Glomerular endothelial cell (primary cell): ENCODE measurements at regions not wholly inside any gene's neighbourhood (a gene's known extent, or its start where the extent isn't known, plus 50 kb on each side); places are given as distances from the start of the nearest gene placed in this dataset.

Experiments
- DNase-seq: peaks from one replicate; pipeline ENCODE4 v3.0.0-alpha.2; 2011; ENCODE audit warnings: low read depth, low spot score; ENCODE audit errors: extremely low read depth

DNA sequence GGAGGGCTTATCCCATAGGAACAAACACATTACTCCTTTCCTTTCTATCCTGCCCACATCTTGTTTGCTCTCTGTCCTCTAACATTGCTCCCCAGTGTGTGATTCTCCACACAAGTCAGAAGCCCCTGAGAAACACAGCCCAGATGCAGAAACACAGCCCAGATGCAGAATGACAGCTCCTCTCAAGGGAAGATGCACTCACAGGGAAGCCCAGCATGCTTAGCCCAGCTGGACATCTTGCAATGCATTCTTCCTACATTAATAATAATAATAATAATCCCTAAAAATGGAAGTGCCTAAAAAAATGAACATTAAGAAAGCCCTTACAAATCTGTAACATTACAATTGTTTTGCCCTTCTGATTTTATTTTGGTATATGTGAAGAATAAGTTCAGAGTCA is 172.1 kb downstream of the CBLN2 start:
- DNase-seq, result no peak

DNA sequence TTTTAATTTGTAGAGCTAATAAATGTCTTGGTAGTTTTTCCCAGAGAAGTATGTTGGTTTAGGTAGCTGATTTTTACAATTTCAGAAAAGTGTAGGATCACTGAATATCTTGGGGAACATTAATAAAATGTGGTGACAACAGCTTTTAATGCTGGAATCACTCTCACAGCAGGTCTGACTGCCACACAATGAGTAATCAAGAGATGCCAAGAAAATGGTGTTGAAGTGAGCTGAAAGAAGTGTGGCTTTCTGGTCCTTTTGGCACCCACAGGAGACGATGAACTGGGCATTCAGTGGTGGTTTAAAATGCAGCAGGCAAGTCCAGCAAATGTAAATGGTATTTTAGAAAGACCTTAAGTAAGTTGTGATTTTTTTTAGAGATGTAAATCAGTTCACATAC is 175.8 kb downstream of the CBLN2 start:
- DNase-seq, result no peak

DNA sequence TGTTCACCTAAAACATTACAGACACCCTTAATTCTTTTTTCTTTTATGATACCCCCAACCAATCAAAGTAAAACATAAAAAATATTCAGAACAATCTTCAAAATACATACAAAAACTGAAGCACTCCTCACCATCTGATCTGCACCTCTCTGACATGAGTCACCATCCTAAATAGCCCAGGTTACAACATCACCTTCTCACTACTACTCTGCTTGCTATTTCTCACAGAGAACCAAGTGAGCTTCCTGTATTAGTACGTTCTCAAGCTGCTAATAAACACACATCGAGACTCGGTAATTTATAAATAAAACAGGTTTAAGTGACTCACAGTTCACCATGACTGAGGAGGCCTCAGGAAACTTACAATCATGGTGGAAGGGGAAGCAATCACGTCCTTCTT is 183.5 kb downstream of the CBLN2 start:
- DNase-seq, result no peak

DNA sequence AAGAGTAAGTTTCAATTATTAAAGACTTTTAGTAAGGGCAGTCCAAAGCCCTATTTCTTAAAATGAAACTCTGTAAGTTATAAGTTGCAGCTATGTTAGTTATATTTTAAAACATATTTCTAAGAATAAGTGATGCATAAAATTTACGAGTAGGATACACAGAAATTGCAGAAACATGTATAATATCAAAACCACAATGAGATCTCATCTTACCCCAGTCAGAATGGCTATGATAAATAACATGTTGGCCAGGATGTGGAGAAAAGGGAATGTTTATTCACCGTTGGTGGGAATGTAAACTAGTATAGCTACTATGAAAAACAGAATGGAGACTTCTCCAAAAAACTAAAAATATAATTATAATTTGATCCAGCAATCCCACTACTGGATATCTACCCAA is 201.2 kb downstream of the CBLN2 start:
- DNase-seq, result no peak

DNA sequence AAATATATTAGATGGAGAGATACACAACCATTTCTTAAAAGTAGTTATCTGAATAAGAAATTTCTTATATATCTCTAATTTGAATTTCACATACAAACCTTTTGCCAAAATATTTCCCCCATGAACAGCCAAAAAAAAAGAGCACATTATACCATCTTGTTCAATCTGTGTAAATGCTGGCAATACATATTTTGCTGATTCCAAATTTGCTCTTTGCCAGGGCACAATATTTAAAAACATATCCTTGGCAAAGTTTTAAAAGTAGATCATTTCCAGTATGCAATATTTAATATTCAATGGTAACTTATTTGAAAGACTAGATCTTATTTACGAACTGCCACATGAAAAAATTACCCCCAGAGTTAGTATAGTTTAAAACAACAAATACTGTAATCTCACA is 204.2 kb downstream of the CBLN2 start:
- DNase-seq, result no peak

DNA sequence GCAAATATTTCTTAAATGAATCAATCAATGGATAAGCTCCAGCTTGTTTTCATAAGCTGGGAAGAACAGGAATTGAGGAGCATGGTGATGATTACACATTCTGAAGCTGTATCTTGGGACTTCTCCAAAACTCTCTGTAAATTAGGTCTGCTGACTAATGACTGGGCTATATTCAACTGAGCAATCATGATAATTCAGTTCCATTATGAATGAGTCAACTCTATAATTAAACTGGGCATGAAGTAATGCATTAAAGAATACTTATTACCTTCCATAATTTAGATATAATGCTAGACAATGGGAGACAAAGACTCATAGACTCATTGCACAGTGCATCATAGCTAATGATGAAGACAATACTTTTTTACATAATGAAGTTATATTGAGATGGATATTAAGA is 207.4 kb downstream of the CBLN2 start:
- DNase-seq, result no peak

DNA sequence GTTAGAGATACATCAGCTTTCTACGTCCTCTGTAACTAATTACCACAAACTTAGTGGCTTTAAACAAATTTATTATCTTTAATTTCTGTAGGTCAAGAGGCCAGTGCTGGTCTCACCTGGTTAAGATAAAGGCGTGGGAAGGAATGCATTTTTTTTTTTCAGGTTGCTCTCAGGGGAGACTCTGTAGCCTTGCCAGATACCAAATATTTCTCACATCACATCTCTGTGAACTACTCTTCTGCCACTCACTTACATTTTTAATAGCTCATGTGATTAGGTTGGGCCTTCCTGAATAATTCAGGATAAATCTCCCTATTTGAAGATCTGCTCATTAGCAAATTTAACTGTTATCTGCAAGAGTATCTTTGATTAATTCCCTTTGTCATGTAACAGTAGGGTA is 214.6 kb downstream of the CBLN2 start:
- DNase-seq, result no peak

DNA sequence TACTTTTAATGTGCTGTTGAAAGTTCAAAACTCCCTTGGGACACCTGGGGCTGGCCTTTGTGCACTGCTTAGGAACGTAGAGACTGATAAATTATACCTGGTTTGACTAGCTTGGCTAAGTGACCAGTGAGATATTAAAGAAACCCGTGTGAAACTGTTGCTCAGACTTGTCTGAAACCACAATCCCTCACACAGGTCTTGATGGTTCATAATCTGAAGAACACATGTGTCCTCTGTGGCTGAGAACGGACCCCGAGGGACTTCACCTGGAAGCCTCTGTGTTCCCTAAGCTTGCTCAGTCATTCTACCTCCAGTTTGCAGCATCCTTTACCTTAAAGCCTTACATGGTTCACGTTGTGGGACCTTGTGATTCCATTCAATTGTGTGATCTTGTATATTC is 218.8 kb downstream of the CBLN2 start:
- no peak for DNase-seq

DNA sequence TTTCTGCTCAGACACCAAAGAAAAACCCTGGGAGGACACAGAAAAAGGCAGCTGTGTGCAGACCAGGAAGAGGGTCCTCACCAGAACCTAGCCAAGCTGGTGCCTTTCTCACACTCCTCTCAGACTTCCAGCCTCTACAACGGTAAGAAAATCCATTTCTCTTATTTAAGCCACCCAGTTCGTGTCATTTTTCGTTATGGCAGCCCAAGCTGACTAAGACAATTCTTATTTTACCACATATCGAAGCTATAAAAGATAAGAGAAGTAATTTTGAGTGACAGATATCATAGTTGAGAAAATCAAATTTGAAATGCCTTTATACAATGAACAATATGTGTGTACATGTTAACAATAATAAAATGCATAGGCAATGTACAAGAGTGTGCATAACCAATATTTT is 219.5 kb downstream of the CBLN2 start:
- no peak for DNase-seq

DNA sequence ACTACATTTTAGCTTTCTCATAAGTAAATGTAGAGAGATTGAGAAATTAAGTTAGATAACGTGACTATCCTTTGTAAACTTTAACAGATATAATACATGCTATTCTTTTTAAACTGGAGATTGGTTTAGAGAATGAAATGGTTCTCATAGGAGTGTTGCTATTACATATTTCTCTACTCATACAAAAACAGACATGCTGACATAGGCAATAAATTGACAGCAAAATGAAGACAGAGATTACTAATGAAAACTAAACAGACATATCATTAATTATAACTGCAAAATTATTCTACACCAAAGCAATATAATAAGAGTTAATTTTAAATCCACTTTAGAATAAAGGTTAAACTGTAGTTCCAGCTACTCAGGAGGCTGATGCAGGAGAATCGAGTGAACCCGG is 227.6 kb downstream of the CBLN2 start:
- DNase-seq, result no peak

DNA sequence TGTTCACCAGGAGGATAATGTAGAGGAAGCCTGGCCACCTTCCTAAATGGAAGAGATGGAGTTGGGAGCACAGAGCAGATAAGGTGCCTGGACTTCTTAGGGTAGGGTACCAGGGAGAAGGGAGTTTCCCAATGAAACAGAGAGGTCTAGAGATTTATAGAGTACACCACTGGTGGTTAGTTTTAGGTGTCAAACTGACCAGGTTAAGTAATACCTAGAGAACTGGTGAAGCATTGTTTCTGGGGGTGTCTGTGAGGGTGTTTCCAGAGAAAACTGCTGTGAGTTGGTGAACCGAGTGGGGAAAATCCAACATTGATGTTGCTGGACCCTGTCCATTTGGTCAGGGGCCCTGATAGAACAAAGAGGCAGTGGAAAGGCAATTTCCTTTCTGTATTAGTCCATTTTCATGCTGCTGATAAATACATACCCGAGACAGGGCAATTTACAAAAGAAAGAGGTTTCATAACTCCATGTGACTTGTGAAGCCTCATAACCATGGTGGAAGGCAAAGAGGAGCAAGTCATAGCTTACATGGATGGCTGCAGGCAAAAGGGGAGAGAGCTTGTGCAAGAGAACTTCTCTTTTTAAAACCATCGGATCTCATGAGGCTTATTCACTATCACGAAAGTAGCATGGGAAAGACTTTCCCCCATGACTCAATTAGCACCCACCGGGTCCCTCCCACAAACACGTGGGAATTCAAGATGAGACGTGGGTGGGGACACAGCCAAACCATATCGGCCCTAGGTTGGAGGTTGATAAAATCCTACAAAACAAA is 260.8 kb downstream of the CBLN2 start:
- DNase-seq, result no peak

DNA sequence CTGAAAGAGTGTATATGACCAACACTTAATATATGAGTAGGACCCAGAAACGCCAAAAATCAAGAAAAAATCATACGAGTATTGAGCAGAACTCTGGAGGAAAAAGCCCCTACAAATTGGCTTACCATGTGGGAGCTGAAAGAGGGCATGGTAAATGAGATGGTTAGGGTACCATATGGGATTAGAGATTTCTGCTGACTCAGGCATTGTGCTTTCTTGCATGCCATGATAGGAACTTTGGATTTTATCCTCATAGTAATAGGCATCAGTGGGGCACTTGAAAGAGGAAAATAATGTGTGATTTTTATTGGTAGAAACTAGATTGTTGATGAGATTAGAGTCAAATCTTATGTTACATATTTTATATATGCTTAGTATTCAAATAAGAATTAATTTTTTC is 271.1 kb downstream of the CBLN2 start:
- DNase-seq, result no peak

DNA sequence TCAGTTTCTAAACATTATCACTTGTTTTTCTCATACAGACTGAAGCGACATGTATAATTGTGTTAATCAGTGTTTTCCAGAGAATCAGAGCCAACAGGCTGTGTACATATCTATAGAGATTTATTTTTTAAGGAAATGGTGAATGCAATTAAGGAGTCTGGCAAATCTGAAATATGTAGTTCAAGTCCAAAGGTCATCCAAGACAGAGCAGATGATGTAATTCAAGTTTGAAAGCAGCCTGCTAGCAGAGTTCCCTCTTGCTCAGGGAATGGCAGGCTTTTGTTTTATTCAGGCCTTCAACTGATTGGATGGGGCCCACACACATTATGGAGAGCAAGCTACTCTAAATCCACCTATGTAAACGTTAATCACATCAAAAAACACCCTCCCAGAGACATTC is 282.6 kb downstream of the CBLN2 start:
- DNase-seq, result no peak

DNA sequence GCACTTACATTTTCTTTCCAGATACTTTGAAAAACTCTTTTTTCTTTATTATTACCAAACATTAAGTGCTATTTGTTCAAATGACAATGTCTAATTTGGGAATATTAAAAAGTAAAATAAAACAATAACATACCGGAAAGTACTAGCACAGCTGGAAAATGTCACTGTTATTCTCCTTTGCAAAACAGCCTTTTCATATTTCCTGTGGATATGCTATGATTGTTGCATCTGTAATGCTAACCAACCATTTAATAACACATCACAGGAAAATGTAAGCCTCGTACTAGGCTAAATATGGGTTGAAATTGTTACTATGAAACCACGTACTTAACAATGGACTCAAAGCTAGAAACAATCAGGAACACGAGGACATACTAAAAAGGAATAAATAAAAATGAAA is 298.1 kb downstream of the CBLN2 start:
- no peak for DNase-seq

DNA sequence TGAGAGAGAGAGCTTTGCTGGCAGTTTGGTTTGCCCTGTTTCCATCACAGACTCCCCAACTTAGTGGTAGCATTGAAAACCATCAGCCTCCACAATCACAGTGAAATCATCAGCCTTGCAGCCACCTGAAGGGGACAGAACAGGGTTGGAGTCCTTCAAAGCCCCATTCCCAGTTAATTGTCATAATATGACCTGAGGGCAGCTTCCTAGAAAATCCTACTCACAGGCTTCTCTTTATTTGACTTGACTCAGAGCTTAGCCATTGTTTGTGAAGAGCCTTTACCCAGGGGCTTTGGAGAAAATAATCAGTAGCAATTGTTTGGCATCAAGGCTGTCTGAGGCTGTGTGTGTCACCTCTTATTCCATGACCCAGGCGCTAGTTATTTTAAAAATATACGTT is 308.7 kb downstream of the CBLN2 start:
- DNase-seq, result no peak

DNA sequence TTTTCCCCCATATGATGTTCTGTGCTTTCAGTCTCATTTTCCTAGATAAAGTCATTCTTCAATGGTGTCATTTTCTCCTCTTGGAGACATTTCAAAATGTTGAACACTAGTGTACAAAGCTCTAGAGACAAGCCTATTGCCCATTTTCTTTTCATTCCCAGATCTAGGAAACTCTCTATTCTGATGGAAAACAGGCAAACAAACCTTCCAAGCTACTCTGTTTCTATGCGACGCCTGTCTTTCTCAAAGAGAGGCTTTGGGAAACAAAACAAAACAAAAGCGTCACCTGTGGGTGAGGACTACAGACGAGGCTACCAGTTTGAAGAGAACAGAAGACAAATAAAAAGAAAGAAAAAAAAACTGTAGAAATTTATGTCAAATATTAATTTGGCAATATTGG is 311.0 kb downstream of the CBLN2 start:
- no peak for DNase-seq

DNA sequence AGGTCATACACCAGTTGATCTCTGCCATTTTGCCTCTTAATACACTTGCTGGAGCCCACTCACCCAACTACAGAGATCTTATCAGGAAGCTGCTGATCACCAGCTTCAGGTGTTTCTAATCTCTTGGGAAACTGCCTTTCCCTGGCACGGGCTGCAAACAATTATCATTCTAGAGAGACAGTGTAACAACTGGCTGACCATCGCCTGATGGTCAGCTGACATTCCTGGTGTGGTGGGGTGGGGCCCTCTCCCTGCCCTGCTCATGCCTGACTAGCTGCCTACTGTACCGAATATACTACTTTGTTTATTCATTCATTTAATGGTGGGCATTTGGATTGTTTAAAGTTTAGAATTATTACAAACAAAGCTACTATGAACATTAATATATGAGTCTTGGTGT is 311.5 kb downstream of the CBLN2 start:
- DNase-seq, result no peak

DNA sequence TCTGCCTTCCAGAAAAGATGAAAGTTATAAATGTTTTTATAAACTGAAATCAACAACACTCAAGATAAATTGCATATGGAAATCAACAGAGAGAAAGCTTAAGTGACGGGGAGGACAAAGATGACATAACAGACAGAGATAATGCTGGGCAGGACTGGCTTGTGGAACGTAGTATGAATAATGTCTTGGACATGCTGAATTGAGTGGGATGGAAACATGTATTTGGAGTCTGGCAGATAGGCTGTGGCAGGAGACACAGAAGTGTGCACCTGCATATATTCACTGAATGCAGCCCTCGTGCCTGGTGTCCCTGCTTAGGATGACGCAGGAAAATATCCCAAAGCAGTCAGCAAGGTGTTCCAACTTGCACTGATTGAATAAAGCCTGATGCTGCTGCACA is 318.2 kb downstream of the CBLN2 start:
- no peak for DNase-seq

DNA sequence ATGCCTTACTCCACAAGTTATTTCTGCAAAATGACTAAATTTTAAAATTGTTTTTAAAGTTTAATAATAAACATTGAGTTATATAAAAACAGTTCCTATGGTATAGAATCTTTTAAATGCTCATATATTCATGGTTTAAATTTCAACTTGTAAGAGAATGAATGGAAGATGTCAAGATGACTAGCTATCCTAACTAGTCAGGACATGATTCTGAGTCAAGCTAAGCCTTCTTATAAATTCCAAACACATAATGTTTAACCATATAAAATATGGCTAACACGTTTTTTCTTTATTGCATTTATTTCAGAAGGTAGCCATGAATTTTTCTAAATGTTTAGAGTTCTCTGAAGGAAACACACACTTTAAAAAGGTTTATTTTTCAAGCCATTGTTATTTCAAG is 320.4 kb downstream of the CBLN2 start:
- no peak for DNase-seq

DNA sequence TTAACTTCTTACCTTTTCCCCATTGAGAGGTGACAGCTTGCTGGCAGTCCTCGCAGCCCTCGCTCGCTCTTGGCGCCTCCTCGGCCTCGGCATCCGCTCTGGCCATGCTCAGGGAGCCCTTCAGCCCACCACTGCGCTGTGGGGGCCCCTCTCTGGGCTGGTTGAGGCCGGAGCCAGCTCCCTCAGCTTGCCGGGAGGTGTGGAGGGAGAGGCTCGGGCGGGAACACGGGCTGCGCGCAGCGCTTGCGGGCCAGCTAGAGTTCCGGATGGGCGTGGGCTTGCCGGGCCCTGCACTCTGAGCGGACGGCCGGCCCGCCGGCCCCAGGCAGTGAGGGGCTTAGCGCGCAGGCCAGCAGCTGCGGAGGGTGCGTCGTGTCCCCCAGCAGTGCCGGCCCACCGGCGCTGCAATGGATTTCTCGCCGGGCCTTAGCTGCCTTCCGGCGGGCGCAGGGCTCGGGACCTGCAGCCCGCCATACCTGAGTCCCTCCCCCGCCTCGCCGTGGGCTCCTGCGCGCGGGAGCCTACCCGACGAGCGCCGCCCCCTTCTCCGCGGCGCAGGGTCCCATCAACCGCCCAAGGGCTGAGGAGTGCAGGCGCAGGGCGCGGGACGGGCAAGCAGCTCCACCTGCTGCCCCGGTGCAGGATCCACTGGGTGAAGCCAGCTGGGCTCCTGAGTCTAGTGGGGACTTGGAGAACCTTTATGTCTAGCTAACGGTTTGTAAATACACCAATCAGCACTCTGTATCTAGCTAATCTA is 335.0 kb downstream of the CBLN2 start:
- DNase-seq, result no peak

DNA sequence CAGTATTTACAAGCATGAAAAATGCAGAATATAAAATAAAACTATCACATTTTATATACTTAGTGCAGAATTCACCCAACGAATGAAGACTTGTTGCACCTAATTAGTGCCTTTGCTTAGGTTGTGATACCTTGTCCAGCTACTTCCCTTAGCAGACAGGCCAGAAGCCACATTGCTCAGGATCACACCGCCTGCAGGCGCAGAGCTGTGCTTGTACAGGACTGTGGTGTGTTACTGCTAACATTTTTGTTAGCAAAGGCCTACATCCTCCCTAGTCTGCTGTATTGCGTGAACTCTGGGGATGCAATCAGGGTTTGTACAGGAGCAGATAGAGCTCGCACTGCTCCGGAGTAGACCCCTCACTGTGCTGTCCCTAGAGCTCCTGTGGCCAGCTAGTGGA is 336.9 kb downstream of the CBLN2 start:
- DNase-seq, result no peak

DNA sequence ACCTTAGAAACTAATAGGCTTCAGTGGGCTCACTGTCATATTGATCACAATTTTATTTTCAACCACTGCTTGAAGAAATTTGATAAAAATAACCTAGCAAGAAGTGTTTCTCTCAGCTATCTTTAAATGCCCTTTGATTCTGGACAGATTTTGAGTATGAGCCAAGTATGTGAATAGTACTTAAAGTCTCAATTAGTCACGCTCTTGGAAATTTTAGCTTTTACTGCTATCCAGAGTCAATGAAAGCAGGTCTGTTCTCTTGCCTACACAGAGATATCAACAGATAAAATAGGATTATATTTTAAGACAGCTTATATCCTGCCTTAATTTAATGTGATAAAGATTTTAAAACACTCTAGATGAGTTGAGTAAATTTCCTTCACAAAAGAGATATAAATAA is 337.3 kb downstream of the CBLN2 start:
- DNase-seq, result no peak

DNA sequence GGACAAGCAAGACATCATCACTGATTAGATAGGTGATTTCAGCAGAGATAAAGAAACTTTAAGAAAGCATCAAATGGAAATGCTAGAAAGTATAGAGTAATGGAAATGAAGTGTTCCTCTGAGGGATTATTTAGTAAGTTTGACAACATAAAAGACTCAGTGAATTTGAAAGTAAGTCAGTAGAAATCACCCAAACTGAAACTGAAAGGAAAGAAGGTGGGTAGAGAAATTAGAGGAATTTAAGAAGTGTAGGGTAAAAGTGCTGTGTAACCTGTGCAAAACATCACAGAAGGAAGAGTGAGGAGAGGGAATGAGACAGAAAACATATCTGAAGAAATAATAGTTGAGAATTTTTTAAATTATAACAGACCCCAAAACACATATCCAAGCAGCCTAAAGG is 343.1 kb downstream of the CBLN2 start:
- no peak for DNase-seq
